GM12891 (cell line): ENCODE measurements at regions not wholly inside any gene's neighbourhood (a gene's known extent, or its start where the extent isn't known, plus 50 kb on each side); places are given as distances from the start of the nearest gene placed in this dataset.
"Not testable (repeated sequence)": the region's sequence is repeated elsewhere in the genome, so short reads cannot be mapped to it uniquely, and the experiment has no call there.

Experiments used
- DNase-seq: peaks from one replicate; pipeline ENCODE4 v3.0.0; 2011; ENCODE audit warnings: low spot score; ENCODE audit not compliant: insufficient read length
- FAIRE-seq: peaks from 2 replicates; lab custom pipeline; 2011; peaks lifted over from hg19 to GRCh38; lab: Jason Lieb, UNC
- PAX5 ChIP-seq: IDR thresholded peaks from 2 replicates; pipeline ENCODE4 v1.6.1; 2011; ENCODE audit warnings: low read length, moderate library complexity, mild to moderate bottlenecking; ENCODE audit not compliant: insufficient read depth, severe bottlenecking
- POLR2A ChIP-seq: IDR thresholded peaks from 2 replicates; pipeline ENCODE4 v1.6.1; 2011; ENCODE audit warnings: low read depth, low read length, control low read depth
- POLR2AphosphoS5 ChIP-seq: IDR thresholded peaks from 2 replicates; pipeline ENCODE4 v1.6.1; 2011; ENCODE audit warnings: low read depth, low read length, control low read depth
- POU2F2 ChIP-seq: IDR thresholded peaks from 2 replicates; pipeline ENCODE4 v1.6.1; 2011; ENCODE audit warnings: low read depth, mild to moderate bottlenecking, control low read depth, low read length, moderate library complexity
- SPI1 ChIP-seq: IDR thresholded peaks from 2 replicates; pipeline ENCODE4 v1.6.1; 2011; ENCODE audit warnings: low read depth, low read length, control low read depth
- TAF1 ChIP-seq: IDR thresholded peaks from 2 replicates; pipeline ENCODE4 v1.6.1; 2011; ENCODE audit warnings: low read depth, low read length, control low read depth

GRCh38 chr12:76292891-76293290 lies 55.3 kb downstream of the BBS10 start:
- not testable (repeated sequence) for DNase-seq, FAIRE-seq

DNA sequence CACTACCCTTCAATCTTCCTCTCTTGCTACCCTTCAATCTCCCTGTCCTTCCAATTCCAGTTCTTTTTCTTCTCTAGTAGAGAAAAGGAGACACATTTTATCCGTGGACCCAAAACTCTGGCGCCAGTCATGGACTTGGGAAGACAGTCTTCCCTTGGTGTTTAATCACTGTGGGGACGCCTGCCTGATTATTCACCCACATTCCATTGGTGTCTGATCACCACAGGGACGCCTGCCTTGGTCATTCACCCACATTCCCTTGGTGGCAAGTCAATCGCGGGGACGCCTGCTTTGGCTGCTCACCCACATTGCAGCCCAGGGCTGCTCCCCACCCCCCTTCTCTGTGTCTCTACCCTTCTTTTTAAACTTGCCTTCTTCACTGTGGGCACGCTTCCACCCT lies 55.9 kb downstream of the BBS10 start:
- not testable (repeated sequence) for DNase-seq, FAIRE-seq

DNA sequence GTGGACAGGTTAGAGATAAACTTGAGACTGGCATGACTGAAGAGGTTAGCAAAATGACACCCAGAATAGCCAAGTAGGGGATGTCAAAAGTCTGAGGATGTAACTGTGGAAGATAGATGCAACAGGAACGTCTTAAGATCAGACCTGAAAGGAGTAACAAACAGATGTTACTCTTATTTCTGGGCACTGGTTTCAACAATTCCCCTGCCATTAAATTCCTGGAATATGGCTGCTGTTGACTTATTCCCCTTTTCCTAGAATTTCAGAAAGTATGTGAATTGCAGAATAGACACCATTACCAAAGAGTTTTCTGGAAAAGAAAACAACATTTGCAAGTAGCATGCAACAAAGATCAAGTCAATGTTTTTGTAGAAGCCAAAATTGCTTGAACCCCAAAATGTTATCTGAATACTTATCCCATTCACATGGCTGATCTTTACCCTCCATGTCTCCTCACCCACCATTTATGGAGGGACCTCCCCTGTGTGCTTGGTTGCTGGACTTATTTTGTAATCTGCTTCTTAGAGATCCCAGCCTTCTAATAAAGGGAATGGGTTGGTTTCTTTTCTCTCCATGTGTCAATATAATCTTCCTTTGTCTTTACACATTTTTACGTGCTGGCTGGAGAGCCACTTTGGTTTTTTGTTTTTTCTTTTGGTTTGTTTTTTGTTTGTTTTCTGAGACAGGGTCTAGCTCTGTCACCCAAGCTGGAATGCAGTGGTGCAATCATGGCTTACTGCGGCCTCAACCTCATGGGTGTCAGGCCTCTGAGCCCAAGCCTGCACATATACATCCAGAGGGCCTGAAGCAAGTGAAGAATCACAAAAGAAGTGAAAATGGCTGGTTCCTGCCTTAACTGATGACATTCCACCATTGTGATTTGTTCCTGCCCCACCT lies 57.0 kb downstream of the BBS10 start:
- DNase-seq: no peak
- no peak for FAIRE-seq
- no peak for TF ChIP-seq TAF1
- no peak for TF ChIP-seq POLR2A
- no peak for TF ChIP-seq PAX5
- no peak for TF ChIP-seq POLR2AphosphoS5
- TF ChIP-seq POU2F2: no peak

DNA sequence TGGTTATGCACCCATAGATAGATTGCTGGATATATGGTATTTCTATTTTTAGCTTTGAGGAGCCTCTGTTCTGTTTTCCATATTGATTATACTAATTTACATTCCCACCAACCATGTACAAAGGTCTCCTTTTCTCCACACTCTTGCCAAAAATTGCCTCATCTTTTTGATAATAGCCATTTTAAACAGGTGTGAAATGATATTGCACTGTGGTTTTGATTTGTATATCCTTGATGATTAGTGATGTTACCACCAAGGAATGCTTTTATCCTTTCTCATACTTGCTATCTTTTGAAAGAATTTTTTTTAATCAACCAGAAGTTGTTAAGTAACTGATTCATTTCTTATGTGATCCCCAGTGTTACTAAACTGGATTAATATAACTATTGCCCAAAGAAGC lies 60.0 kb downstream of the BBS10 start:
- no peak for FAIRE-seq
- no peak for DNase-seq
- TF ChIP-seq POLR2AphosphoS5: no peak
- no peak for TF ChIP-seq POLR2A

DNA sequence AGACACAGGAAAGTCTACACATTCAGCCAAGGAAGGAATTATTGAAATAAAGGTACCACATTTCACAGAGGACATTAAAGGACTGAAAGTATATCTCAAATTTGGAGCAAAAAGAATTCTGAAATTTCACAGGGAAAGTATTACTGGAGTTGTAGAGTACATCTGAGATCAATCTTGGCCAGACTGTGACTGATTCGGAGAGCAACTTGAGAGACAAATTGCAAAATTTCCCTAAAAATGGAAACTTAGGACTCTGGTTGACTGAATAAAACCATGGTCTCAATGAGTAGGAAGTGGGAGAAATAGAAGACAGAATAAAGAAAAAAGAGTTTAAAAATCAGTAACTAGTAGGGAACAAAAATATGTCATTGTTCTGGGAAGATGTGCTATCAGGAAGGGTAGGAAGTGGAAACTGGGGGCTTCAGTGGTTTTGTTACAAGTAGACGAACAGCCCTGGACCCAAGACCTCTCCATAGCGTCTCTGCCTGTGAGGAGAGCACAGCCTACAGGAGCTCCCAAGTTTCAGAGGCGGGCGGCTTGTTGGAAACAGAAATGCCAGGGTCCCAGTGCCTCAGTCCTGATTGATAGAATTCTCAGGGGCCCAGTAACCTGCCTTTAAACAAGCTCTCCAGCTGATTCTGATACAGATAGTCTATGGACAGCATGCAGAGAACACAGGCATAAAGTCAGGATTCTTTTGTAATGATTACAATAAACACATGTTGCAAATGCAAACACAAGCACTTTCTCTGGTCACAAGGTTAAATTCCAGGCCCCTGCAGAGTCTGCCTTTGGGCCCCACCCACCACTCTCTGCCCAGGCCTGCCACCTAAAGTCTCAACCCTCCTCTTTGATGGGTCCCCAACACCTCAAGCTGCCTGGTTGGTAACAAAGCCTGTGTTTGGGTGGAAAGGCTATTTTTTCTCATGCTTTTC lies 63.1 kb downstream of the BBS10 start:
- FAIRE-seq: no peak

GRCh38 chr12:76282744-76283143 lies 65.5 kb downstream of the BBS10 start:
- DNase-seq: no peak
- TF ChIP-seq POLR2A (no peak), TAF1 (no peak), POLR2AphosphoS5 (no peak), POU2F2 (no peak), SPI1 (no peak), PAX5 (no peak)
- FAIRE-seq: no peak

More for the DNA sequence above, 63.1 kb downstream of the BBS10 start:
- no peak for DNase-seq
- no peak for TF ChIP-seq POU2F2
- TF ChIP-seq POLR2AphosphoS5: no peak
- TF ChIP-seq PAX5: no peak
- TF ChIP-seq POLR2A: no peak
- TF ChIP-seq TAF1: no peak
- no peak for TF ChIP-seq SPI1

DNA sequence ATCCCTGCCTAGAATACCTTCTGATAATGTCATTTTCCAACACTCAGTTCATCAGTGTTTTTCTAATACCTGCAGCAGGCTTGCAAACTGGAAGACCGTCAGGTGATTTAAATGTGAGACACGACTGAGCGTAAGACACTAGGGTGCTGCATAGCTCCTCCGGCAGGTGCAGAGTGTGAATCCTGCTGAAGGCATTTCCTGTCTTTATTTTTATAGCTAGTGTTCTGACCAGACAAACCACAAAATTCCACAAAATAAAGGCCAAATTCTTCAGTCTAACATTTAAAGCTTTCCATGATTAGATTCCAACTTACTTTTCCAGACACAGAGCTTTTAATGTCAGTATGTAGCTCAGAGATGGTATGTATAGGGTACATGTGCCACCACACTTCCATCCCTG lies 70.7 kb downstream of the BBS10 start:
- no peak for TF ChIP-seq TAF1
- no peak for TF ChIP-seq POU2F2
- TF ChIP-seq POLR2A: no peak
- no peak for TF ChIP-seq SPI1
- TF ChIP-seq POLR2AphosphoS5: no peak
- no peak for TF ChIP-seq PAX5
- DNase-seq (no peak), FAIRE-seq (no peak)

GRCh38 chr12:76276499-76277151 lies 71.6 kb downstream of the BBS10 start:
- DNase-seq: no peak
- no peak for TF ChIP-seq PAX5
- TF ChIP-seq SPI1: no peak
- TF ChIP-seq TAF1: no peak
- TF ChIP-seq POLR2AphosphoS5: no peak
- TF ChIP-seq POU2F2: no peak
- no peak for TF ChIP-seq POLR2A
- no peak for FAIRE-seq

GRCh38 chr12:76275511-76276093 lies 72.6 kb downstream of the BBS10 start:
- TF ChIP-seq POU2F2: no peak
- TF ChIP-seq PAX5: no peak
- no peak for TF ChIP-seq SPI1
- no peak for TF ChIP-seq POLR2AphosphoS5
- no peak for TF ChIP-seq TAF1
- TF ChIP-seq POLR2A: no peak
- no peak for FAIRE-seq
- DNase-seq: no peak

GRCh38 chr12:76274420-76275083 lies 73.7 kb downstream of the BBS10 start:
- DNase-seq (no peak), FAIRE-seq (no peak)
- TF ChIP-seq PAX5 (no peak), POLR2AphosphoS5 (no peak), SPI1 (no peak), POLR2A (no peak), POU2F2 (no peak), TAF1 (no peak)
